ENCODE measurements at regions not wholly inside any gene's neighbourhood (a gene's known extent, or its start where the extent isn't known, plus 50 kb on each side); places are given as distances from the start of the nearest gene placed in this dataset.

- no peak for TF ChIP-seq CTCF (IDR thresholded peaks at IDR 0.05)
- no peak for TF ChIP-seq POLR2A (IDR thresholded peaks at IDR 0.05)
Measured at GRCh38 chr3:177510693-177511216, 313.5 kb upstream of the TBL1XR1 start.

Data from heart left ventricle (tissue), 13 donors.